Uterus (tissue), 2 donors: ENCODE measurements at regions not wholly inside any gene's neighbourhood (a gene's known extent, or its start where the extent isn't known, plus 50 kb on each side); places are given as distances from the start of the nearest gene placed in this dataset.

Source experiments
- CTCF ChIP-seq, 4 experiments: fragments of 200-600 bp in 2 of 4; fragments of 450-650 bp in 2 of 4; sonication (generic) in 2 of 4; IDR thresholded peaks; one replicate each; pipeline ENCODE4 v1.5.1; 2016 to 2019; ENCODE audit warnings: antibody characterized with exemption in 4 of 4, mild to moderate bottlenecking in 2 of 4, moderate library complexity in 1 of 4
- POLR2A ChIP-seq, 2 donors: fragments of 450-650 bp; IDR thresholded peaks; one replicate each; pipeline ENCODE4 v1.6.1; 2016; ENCODE audit warnings: antibody characterized with exemption in 2 of 2, mild to moderate bottlenecking in 1 of 2, moderate library complexity in 1 of 2

- TF ChIP-seq CTCF (IDR thresholded peaks at IDR 0.05): no peak
- no peak for TF ChIP-seq POLR2A (IDR thresholded peaks at IDR 0.05)
Measured at GRCh38 chr2:196271795-196272194, 100.4 kb upstream of the STK17B start.
